HepG2 (cell line): ENCODE measurements at regions not wholly inside any gene's neighbourhood (a gene's known extent, or its start where the extent isn't known, plus 50 kb on each side); places are given as distances from the start of the nearest gene placed in this dataset.

Experiments
- ATAC-seq: fragments of 200-7000 bp; cut with Tn5 transposase; 3 replicates; pipeline ENCODE4 v1.9.1; 2020; ENCODE audit warnings: mild to moderate bottlenecking, moderate library complexity
- BruUV-seq: library from RNA; stranded (reverse); fragments of 400-500 nt; replicated peaks from 2 replicates; lab custom pipeline; 2021; lab: Mats Ljungman, UMichigan
- CTCF ChIA-PET: fragments of 300-600 bp; formaldehyde crosslinking; extraction: SDS; loops from one replicate; lab custom pipeline; 2021; ENCODE audit warnings: low total read pairs, inconsistent platforms, low intra/inter-chr PET ratio; lab: Yijun Ruan, JAX
- POLR2A ChIA-PET: fragments of 350-600 bp; sonication (Branson Sonifier 250); formaldehyde crosslinking; loops from one replicate; lab custom pipeline; 2020; ENCODE audit warnings: antibody characterized with exemption, inconsistent platforms; lab: Yijun Ruan, JAX
- DNase-seq: peaks from one replicate; pipeline ENCODE4 v3.0.0-alpha.2; 2015; ENCODE audit warnings: low spot score
- FAIRE-seq: peaks from 3 replicates; lab custom pipeline; 2011; peaks lifted over from hg19 to GRCh38; lab: Jason Lieb, UNC
- H2AFZ ChIP-seq: one replicate; pipeline ENCODE4 v1.6.1; 2011; ENCODE audit warnings: low read length, inconsistent platforms
- H3K27ac ChIP-seq: fragments of 300-600 bp; 3 replicates; pipeline ENCODE4 v1.8.0; 2011; ENCODE audit warnings: mixed run types, mild to moderate bottlenecking, mixed read lengths, low read length, inconsistent platforms; ENCODE audit not compliant: insufficient read depth; ENCODE audit errors: extremely low read length
- H3K27me3 ChIP-seq, 2 experiments: fragments of 200-600 bp in 1 of 2; 2 replicates in 1 of 2; 3 replicates in 1 of 2; pipeline versions ENCODE4 v1.6.0 to v1.8.0; 2011; ENCODE audit warnings: low read length in 2 of 2, mild to moderate bottlenecking in 2 of 2, moderate library complexity in 2 of 2, inconsistent platforms in 1 of 2; ENCODE audit not compliant: insufficient read depth in 2 of 2, control insufficient read depth in 1 of 2
- H3K36me3 ChIP-seq, 2 experiments: fragments of 200-600 bp in 1 of 2; replicated peaks in 1 of 2; 2 replicates in 1 of 2; 3 replicates in 1 of 2; pipeline versions ENCODE4 v1.5.1 to v1.8.0; 2011; ENCODE audit warnings: low read length in 2 of 2, inconsistent platforms in 1 of 2; ENCODE audit not compliant: insufficient read depth in 2 of 2, control insufficient read depth in 1 of 2
- H3K4me1 ChIP-seq: 2 replicates; pipeline ENCODE4 v1.5.1; 2012; ENCODE audit warnings: low read length, inconsistent platforms; ENCODE audit not compliant: insufficient read depth
- H3K4me2 ChIP-seq: 2 replicates; pipeline ENCODE4 v1.6.0; 2011; ENCODE audit warnings: low read depth, low read length, inconsistent platforms
- H3K4me3 ChIP-seq, 3 experiments: fragments of 200-600 bp in 1 of 3; sonication (generic), shearing (Covaris generic) in 1 of 3; replicated peaks in 1 of 3; 2 replicates each; pipeline ENCODE4 v1.5.1; 2011 to 2016; ENCODE audit warnings: low read length in 3 of 3, inconsistent platforms in 2 of 3, low read depth in 2 of 3, mild to moderate bottlenecking in 2 of 3, control low read depth in 1 of 3, mixed read lengths in 1 of 3; ENCODE audit not compliant: insufficient read depth in 1 of 3
- H3K79me2 ChIP-seq: one replicate; pipeline ENCODE4 v1.6.1; 2011; ENCODE audit warnings: low read length, inconsistent platforms; ENCODE audit not compliant: insufficient read depth
- H3K9ac ChIP-seq: 2 replicates; pipeline ENCODE4 v1.6.0; 2011; ENCODE audit warnings: mild to moderate bottlenecking, low read depth, low read length, inconsistent platforms; ENCODE audit not compliant: insufficient read depth
- H3K9me3 ChIP-seq: 2 replicates; pipeline ENCODE4 v1.5.1; 2012; ENCODE audit warnings: mild to moderate bottlenecking, low read length
- H4K20me1 ChIP-seq: 2 replicates; pipeline ENCODE4 v1.6.0; 2011; ENCODE audit warnings: inconsistent platforms, mild to moderate bottlenecking, low read length, moderate library complexity; ENCODE audit not compliant: insufficient read depth
- HMG20B ChIP-seq: conservative IDR thresholded peaks from 2 replicates; pipeline ENCODE4 v1.6.1; 2016; ENCODE audit warnings: missing genetic modification reagents, missing compliant biosample characterization
- PLRG1 ChIP-seq: fragments of 450-650 bp; conservative IDR thresholded peaks from 2 replicates; pipeline ENCODE4 v1.6.1; 2016
- TEAD3 ChIP-seq: optimal IDR thresholded peaks from 2 replicates; pipeline ENCODE3; 2016; ENCODE audit warnings: borderline replicate concordance
- ZKSCAN1 ChIP-seq: fragments of 150-350 bp; IDR thresholded peaks from 2 replicates; pipeline ENCODE4 v1.6.1; 2014; ENCODE audit warnings: low read length
- ZNF383 ChIP-seq: sonication (generic); formaldehyde crosslinking; IDR thresholded peaks from 2 replicates; pipeline ENCODE4 v1.4.0; 2020; ENCODE audit warnings: missing genetic modification reagents, mild to moderate bottlenecking, borderline replicate concordance
- WGBS: methylation state at CpG from one replicate; pipeline ENCODE4 v1.1.6; 2017; ENCODE audit warnings: low lambda C conversion rate; 5-methylcytosine and 5-hydroxymethylcytosine counted together
- in situ Hi-C: cut with HindIII; loops from 2 replicates; pipeline ENCODE4 v1.10.0; 2017; ENCODE audit warnings: low pct_unique_long_range_greater_than_20kb; ENCODE audit not compliant: extremely low pct_ligation_motif_present
- intact Hi-C: fragments of 100-400 bp; cut with micrococcal nuclease; formaldehyde crosslinking; loops from one replicate; pipeline ENCODE4 v1.10.0; 2022; ENCODE audit not compliant: unreplicated experiment
- TF ChIP-seq, protein P1 (sequence below): sonication (generic); formaldehyde crosslinking; conservative IDR thresholded peaks from 2 replicates; pipeline ENCODE4 v1.4.0; 2020; ENCODE audit warnings: missing genetic modification reagents
- TF ChIP-seq, protein P2 (sequence below): sonication (generic); formaldehyde crosslinking; IDR thresholded peaks from 2 replicates; pipeline ENCODE4 v1.8.0; 2022; ENCODE audit warnings: missing genetic modification reagents, mild to moderate bottlenecking, moderate library complexity, borderline replicate concordance
- TF ChIP-seq, protein P3 (sequence below): sonication (generic); formaldehyde crosslinking; IDR thresholded peaks from 2 replicates; pipeline ENCODE4 v1.4.0; 2020; ENCODE audit warnings: mild to moderate bottlenecking, missing genetic modification reagents, borderline replicate concordance
- TF ChIP-seq, protein P4 (sequence below): sonication (generic); formaldehyde crosslinking; IDR thresholded peaks from 2 replicates; pipeline ENCODE4 v1.4.0; 2020; ENCODE audit warnings: mild to moderate bottlenecking, missing genetic modification reagents
- TF ChIP-seq, protein P5 (sequence below): sonication (generic); formaldehyde crosslinking; IDR thresholded peaks from 2 replicates; pipeline ENCODE4 v1.4.0; 2020; ENCODE audit warnings: missing genetic modification reagents
- TF ChIP-seq, protein P6 (sequence below), 2 experiments: IDR thresholded peaks; 2 replicates each; pipeline ENCODE4 v1.6.1; 2011 to 2012; ENCODE audit warnings: low read length in 2 of 2, borderline replicate concordance in 1 of 2, low read depth in 1 of 2, mild to moderate bottlenecking in 1 of 2, moderate library complexity in 1 of 2

DNA sequence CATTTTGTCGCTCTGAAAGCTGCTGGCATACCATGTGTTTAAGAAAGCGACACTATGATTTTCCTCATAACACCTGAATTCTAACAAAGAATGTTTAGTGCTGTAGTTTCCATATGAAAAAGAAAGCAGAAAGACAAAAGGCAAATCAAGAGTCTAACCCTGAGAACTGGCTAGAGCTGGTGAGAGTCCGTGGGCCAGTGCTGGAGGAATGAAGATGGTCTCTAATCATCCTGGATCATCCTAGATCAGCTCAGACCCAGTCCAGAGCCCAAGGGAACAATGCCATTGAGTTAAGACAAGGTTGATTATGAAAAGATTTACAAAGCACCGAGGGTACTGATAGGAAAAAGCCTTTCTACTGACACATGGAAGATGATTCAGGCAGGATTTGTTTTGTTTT lies 73.0 kb upstream of the MYLIP start:
- Histone ChIP-seq H3K9ac (no peak overlapping the region), H3K9me3 (no peaks in the 10 kb centered on the region), H3K36me3 (no peaks in the 10 kb centered on the region), H3K4me2 (no peak overlapping the region), H3K4me1 (no peaks in the 10 kb centered on the region), H3K4me3 (no peak overlapping the region), H4K20me1 (no peaks in the 10 kb centered on the region), H3K27me3 (peaks cover 3 to 16% of the 10 kb centered on the region in 2 experiments; a peak in 3 of 5 replicates), H3K79me2 (no peaks in the 10 kb centered on the region), H2AFZ (no peak overlapping the region), H3K27ac (no peak overlapping the region)
- in situ Hi-C loops = no loop called here
- DNase-seq = no peak
- no peak for ATAC-seq
- intact Hi-C loops = no loop called here
- FAIRE-seq = no peak
- 13% methylated on average over 4 of the region's 4 CpGs for WGBS
- CTCF ChIA-PET = no interaction called here
- BruUV-seq = no TSS peak
- TF ChIP-seq HMG20B (CRISPR knock-in tag) (no peak), ZKSCAN1 (no peak), PLRG1 (no peak), ZNF383 (CRISPR knock-in tag) (no peak), TEAD3 (CRISPR knock-in tag) (no peak)
- TF ChIP-seq, protein P1, sequence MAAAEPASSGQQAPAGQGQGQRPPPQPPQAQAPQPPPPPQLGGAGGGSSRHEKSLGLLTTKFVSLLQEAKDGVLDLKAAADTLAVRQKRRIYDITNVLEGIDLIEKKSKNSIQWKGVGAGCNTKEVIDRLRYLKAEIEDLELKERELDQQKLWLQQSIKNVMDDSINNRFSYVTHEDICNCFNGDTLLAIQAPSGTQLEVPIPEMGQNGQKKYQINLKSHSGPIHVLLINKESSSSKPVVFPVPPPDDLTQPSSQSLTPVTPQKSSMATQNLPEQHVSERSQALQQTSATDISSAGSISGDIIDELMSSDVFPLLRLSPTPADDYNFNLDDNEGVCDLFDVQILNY (CRISPR knock-in tag) = no peak
- TF ChIP-seq, protein P2, sequence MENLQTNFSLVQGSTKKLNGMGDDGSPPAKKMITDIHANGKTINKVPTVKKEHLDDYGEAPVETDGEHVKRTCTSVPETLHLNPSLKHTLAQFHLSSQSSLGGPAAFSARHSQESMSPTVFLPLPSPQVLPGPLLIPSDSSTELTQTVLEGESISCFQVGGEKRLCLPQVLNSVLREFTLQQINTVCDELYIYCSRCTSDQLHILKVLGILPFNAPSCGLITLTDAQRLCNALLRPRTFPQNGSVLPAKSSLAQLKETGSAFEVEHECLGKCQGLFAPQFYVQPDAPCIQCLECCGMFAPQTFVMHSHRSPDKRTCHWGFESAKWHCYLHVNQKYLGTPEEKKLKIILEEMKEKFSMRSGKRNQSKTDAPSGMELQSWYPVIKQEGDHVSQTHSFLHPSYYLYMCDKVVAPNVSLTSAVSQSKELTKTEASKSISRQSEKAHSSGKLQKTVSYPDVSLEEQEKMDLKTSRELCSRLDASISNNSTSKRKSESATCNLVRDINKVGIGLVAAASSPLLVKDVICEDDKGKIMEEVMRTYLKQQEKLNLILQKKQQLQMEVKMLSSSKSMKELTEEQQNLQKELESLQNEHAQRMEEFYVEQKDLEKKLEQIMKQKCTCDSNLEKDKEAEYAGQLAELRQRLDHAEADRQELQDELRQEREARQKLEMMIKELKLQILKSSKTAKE = no peak
- TF ChIP-seq, protein P3, sequence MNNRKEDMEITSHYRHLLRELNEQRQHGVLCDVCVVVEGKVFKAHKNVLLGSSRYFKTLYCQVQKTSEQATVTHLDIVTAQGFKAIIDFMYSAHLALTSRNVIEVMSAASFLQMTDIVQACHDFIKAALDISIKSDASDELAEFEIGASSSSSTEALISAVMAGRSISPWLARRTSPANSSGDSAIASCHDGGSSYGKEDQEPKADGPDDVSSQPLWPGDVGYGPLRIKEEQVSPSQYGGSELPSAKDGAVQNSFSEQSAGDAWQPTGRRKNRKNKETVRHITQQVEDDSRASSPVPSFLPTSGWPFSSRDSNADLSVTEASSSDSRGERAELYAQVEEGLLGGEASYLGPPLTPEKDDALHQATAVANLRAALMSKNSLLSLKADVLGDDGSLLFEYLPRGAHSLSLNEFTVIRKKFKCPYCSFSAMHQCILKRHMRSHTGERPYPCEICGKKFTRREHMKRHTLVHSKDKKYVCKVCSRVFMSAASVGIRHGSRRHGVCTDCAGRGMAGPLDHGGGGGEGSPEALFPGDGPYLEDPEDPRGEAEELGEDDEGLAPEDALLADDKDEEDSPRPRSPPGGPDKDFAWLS (CRISPR knock-in tag) = no peak
- TF ChIP-seq, protein P4, sequence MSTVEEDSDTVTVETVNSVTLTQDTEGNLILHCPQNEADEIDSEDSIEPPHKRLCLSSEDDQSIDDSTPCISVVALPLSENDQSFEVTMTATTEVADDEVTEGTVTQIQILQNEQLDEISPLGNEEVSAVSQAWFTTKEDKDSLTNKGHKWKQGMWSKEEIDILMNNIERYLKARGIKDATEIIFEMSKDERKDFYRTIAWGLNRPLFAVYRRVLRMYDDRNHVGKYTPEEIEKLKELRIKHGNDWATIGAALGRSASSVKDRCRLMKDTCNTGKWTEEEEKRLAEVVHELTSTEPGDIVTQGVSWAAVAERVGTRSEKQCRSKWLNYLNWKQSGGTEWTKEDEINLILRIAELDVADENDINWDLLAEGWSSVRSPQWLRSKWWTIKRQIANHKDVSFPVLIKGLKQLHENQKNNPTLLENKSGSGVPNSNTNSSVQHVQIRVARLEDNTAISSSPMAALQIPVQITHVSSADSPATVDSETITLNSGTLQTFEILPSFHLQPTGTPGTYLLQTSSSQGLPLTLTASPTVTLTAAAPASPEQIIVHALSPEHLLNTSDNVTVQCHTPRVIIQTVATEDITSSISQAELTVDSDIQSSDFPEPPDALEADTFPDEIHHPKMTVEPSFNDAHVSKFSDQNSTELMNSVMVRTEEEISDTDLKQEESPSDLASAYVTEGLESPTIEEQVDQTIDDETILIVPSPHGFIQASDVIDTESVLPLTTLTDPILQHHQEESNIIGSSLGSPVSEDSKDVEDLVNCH (CRISPR knock-in tag) = no peak
- TF ChIP-seq, protein P5, sequence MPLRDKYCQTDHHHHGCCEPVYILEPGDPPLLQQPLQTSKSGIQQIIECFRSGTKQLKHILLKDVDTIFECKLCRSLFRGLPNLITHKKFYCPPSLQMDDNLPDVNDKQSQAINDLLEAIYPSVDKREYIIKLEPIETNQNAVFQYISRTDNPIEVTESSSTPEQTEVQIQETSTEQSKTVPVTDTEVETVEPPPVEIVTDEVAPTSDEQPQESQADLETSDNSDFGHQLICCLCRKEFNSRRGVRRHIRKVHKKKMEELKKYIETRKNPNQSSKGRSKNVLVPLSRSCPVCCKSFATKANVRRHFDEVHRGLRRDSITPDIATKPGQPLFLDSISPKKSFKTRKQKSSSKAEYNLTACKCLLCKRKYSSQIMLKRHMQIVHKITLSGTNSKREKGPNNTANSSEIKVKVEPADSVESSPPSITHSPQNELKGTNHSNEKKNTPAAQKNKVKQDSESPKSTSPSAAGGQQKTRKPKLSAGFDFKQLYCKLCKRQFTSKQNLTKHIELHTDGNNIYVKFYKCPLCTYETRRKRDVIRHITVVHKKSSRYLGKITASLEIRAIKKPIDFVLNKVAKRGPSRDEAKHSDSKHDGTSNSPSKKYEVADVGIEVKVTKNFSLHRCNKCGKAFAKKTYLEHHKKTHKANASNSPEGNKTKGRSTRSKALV = no peak
- TF ChIP-seq, protein P6, sequence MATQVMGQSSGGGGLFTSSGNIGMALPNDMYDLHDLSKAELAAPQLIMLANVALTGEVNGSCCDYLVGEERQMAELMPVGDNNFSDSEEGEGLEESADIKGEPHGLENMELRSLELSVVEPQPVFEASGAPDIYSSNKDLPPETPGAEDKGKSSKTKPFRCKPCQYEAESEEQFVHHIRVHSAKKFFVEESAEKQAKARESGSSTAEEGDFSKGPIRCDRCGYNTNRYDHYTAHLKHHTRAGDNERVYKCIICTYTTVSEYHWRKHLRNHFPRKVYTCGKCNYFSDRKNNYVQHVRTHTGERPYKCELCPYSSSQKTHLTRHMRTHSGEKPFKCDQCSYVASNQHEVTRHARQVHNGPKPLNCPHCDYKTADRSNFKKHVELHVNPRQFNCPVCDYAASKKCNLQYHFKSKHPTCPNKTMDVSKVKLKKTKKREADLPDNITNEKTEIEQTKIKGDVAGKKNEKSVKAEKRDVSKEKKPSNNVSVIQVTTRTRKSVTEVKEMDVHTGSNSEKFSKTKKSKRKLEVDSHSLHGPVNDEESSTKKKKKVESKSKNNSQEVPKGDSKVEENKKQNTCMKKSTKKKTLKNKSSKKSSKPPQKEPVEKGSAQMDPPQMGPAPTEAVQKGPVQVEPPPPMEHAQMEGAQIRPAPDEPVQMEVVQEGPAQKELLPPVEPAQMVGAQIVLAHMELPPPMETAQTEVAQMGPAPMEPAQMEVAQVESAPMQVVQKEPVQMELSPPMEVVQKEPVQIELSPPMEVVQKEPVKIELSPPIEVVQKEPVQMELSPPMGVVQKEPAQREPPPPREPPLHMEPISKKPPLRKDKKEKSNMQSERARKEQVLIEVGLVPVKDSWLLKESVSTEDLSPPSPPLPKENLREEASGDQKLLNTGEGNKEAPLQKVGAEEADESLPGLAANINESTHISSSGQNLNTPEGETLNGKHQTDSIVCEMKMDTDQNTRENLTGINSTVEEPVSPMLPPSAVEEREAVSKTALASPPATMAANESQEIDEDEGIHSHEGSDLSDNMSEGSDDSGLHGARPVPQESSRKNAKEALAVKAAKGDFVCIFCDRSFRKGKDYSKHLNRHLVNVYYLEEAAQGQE (IDR thresholded peaks at IDR 0.05; ENCODE audit: borderline replicate concordance in 1 of 2, low read depth in 1 of 2, low read length in 2 of 2) = no peak
- POLR2A ChIA-PET = no interaction called here
